Choroid plexus epithelial cell (primary cell): ENCODE measurements at regions not wholly inside any gene's neighbourhood (a gene's known extent, or its start where the extent isn't known, plus 50 kb on each side); places are given as distances from the start of the nearest gene placed in this dataset.

Experiments used
- DNase-seq: peaks from one replicate; pipeline ENCODE4 v3.0.0-alpha.2; 2010; ENCODE audit warnings: low read depth
- H3K4me3 ChIP-seq: 2 replicates; pipeline ENCODE4 v1.5.1; 2011; ENCODE audit warnings: low read depth, mild to moderate bottlenecking, control low read depth, low read length, moderate library complexity
- TF ChIP-seq, protein P1 (sequence below): conservative IDR thresholded peaks from 2 replicates; pipeline ENCODE4 v1.5.1; 2011; ENCODE audit warnings: low read depth, mild to moderate bottlenecking, control low read depth, inconsistent platforms, low read length, moderate library complexity

DNA sequence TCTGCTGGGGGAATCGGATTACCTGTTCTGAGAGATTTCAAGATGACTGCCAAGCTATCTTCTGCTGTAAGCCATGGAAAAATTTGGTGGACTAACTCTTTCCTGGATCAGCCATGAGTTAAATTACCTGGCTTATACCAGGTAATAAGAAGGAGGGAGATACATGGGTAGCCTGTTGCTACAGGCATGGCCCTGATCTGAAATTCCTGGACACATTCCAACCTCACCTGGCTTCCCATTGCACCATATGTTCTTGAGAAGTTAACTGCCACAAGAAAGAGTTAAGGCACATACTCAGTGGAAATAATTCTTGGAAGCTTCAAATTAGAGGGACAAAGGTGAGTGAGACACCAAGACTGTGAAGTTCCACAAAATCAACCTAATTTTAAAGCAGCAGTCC, 371.3 kb downstream of the ACTL7B start:
- TF ChIP-seq, protein P1, sequence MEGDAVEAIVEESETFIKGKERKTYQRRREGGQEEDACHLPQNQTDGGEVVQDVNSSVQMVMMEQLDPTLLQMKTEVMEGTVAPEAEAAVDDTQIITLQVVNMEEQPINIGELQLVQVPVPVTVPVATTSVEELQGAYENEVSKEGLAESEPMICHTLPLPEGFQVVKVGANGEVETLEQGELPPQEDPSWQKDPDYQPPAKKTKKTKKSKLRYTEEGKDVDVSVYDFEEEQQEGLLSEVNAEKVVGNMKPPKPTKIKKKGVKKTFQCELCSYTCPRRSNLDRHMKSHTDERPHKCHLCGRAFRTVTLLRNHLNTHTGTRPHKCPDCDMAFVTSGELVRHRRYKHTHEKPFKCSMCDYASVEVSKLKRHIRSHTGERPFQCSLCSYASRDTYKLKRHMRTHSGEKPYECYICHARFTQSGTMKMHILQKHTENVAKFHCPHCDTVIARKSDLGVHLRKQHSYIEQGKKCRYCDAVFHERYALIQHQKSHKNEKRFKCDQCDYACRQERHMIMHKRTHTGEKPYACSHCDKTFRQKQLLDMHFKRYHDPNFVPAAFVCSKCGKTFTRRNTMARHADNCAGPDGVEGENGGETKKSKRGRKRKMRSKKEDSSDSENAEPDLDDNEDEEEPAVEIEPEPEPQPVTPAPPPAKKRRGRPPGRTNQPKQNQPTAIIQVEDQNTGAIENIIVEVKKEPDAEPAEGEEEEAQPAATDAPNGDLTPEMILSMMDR: no peak
- no peak overlapping the region for H3K4me3 ChIP-seq
- no peak for DNase-seq

DNA sequence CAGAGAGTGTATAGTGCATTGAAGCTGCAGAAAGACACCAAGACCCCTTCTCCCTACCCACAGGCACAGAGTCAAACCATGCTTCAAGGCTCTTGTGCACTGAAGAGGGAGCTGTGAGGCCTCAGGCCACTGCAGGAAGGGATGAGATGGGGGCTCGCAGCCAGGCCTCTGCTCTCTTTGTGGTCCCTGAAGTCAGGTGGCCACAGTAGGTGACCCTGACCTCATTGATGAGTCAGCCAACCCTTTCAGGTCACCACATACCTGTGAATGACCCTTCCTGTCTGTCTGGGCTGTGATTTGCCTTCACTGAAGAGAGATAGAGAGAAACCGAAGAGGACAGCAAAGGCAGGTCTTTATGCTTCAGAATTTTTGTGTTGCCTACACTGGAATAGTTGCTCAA, 372.1 kb downstream of the ACTL7B start:
- TF ChIP-seq, protein P1: no peak
- no peak for DNase-seq

GRCh38 chr9:108479989-108480652, 375.7 kb downstream of the ACTL7B start:
- no peak for DNase-seq
- TF ChIP-seq, protein P1: no peak
- no peak overlapping the region for H3K4me3 ChIP-seq

More for the DNA sequence above, 372.1 kb downstream of the ACTL7B start:
- no peak overlapping the region for H3K4me3 ChIP-seq

DNA sequence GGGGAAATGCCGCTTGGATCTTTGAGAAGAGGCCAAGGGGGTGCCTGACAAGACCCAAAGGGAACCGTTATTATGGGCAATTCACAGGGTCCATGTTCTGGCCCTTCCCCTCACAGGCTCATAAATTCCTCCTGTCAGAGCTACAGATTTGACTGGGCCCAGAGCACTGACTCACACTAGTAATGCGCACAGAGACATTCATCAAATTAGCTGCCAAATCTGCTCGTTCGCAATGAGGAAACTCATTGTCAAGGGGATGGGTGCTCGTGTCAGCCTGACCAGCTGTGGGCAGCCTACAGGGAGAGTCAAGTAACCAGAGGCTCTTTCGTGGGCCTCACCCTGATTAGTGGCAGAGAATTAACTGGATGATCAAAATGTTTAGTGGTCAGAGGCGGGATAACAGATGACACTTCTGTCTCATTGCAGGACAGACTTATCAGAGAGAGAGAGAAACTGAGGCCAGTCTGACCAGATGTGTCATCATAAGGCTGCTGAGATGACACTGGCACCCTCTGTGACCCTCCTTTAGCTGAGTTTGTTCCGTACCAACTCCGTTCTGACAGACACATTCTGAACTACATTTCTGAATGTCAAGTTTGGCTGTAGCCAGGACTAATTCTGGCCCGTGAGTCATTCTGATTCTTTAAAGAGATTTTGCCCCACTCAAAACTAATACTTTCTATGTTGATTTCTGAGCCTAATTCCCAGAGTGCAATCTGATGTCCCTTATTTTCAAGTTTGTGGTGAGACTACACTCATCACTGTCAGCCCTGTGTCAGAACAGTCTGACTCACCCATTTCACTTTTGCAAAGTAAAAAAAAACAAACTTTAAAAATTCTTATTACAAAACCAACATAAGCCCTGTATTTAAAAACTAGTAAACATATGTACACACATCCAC, 377.1 kb downstream of the ACTL7B start:
- peak; percentile 90 for DNase-seq
- H3K4me3 ChIP-seq: no peak overlapping the region
- TF ChIP-seq, protein P1: peak; percentile 32

- peak; percentile 88 for DNase-seq
- TF ChIP-seq, protein P1: no peak
- no peak overlapping the region for H3K4me3 ChIP-seq
Measured at GRCh38 chr9:108477529-108478006, 378.2 kb downstream of the ACTL7B start.

DNA sequence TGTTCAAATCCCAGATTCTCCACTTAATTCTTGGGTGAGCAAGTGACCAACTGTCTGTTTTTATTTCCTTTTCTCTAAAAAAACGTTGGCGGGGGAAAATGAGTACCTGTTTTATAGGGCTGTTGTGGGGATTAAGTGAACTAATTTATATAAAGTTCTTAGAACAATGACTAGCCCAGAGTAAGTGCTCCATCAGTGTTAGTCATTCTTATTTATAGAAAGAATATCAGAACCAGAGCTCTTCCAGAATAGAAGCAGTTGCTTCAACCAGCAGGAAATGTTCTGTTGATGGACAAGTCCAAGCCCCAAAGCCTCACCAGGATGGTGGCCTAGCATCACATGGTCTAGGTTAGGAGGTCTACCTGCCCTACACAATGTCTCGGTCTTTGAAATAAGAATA, 379.2 kb downstream of the ACTL7B start:
- no peak overlapping the region for H3K4me3 ChIP-seq
- DNase-seq: no peak
- TF ChIP-seq, protein P1: no peak
